Coronary artery (tissue), 2 donors: ENCODE measurements at regions not wholly inside any gene's neighbourhood (a gene's known extent, or its start where the extent isn't known, plus 50 kb on each side); places are given as distances from the start of the nearest gene placed in this dataset.

Source experiments
- DNase-seq: peaks from one replicate; pipeline ENCODE4 v3.0.0-alpha.2; 2017; ENCODE audit warnings: low spot score
- H3K27ac ChIP-seq, 2 donors: fragments of 200-600 bp; sonication (generic); one replicate each; pipeline ENCODE4 v1.5.1; 2016 to 2019
- H3K4me3 ChIP-seq: fragments of 200-600 bp; sonication (generic); 2 replicates; pipeline ENCODE4 v1.5.1; 2016; ENCODE audit warnings: mild to moderate bottlenecking, moderate library complexity
- CTCF ChIP-seq: fragments of 200-600 bp; sonication (generic); IDR thresholded peaks from one replicate; pipeline ENCODE4 v1.5.1; 2019; ENCODE audit warnings: antibody characterized with exemption

- H3K4me3 ChIP-seq: no peak overlapping the region
- H3K27ac ChIP-seq: no peak overlapping the region
- no peak for DNase-seq
- TF ChIP-seq CTCF: no peak
These were observed 225.0 kb downstream of the QDPR start for GRCh38 chr4:17286752-17287460.

GRCh38 chr4:17285747-17286146 is 226.1 kb downstream of the QDPR start:
- H3K27ac ChIP-seq: no peak overlapping the region
- no peak for DNase-seq
- TF ChIP-seq CTCF: no peak
- H3K4me3 ChIP-seq: no peak overlapping the region

GRCh38 chr4:17284323-17285175 is 227.3 kb downstream of the QDPR start:
- no peak for DNase-seq
- TF ChIP-seq CTCF: no peak
- no peak overlapping the region for H3K4me3 ChIP-seq
- H3K27ac ChIP-seq: no peak overlapping the region

GRCh38 chr4:17283832-17284231 is 228.1 kb downstream of the QDPR start:
- no peak for DNase-seq
- TF ChIP-seq CTCF: no peak
- no peak overlapping the region for H3K27ac ChIP-seq
- H3K4me3 ChIP-seq: no peak overlapping the region

- H3K27ac ChIP-seq: no peak overlapping the region
- H3K4me3 ChIP-seq: no peak overlapping the region
- DNase-seq: no peak
- no peak for TF ChIP-seq CTCF
These were observed 228.6 kb downstream of the QDPR start for GRCh38 chr4:17283251-17283650.

- Histone ChIP-seq H3K4me3 (no peak overlapping the region), H3K27ac (no peak overlapping the region)
- TF ChIP-seq CTCF: no peak
- DNase-seq: no peak
These were observed 231.4 kb downstream of the QDPR start for GRCh38 chr4:17280261-17281018.
